ENCODE measurements at regions not wholly inside any gene's neighbourhood (a gene's known extent, or its start where the extent isn't known, plus 50 kb on each side); places are given as distances from the start of the nearest gene placed in this dataset.

- H3K27me3 ChIP-seq (ENCODE audit: insufficient read depth, poor library complexity, severe bottlenecking): no peaks in the 10 kb centered on the region
- no peak overlapping the region for H3K27ac ChIP-seq (replicated peaks)
- no peak overlapping the region for H3K4me3 ChIP-seq (replicated peaks; ENCODE audit: insufficient read depth, low read length)
- DNase-seq (ENCODE audit: low read depth in 1 of 2, low spot score in 1 of 2): no peak
- no peak for TF ChIP-seq CTCF (IDR thresholded peaks at IDR 0.05; ENCODE audit: insufficient read depth, low read length)
- TF ChIP-seq POLR2AphosphoS5 (IDR thresholded peaks at IDR 0.05; ENCODE audit: low read depth): no peak
- no peak for TF ChIP-seq REST (IDR thresholded peaks at IDR 0.05; ENCODE audit: insufficient replicate concordance, low read depth)
- TF ChIP-seq SPI1 (IDR thresholded peaks at IDR 0.05; ENCODE audit: borderline replicate concordance, low read depth): no peak
- TF ChIP-seq GABPA (IDR thresholded peaks at IDR 0.05; ENCODE audit: low read depth): no peak
Observed at GRCh38 chr11:19525714-19526113, 186.9 kb upstream of the NAV2 start.

DNA sequence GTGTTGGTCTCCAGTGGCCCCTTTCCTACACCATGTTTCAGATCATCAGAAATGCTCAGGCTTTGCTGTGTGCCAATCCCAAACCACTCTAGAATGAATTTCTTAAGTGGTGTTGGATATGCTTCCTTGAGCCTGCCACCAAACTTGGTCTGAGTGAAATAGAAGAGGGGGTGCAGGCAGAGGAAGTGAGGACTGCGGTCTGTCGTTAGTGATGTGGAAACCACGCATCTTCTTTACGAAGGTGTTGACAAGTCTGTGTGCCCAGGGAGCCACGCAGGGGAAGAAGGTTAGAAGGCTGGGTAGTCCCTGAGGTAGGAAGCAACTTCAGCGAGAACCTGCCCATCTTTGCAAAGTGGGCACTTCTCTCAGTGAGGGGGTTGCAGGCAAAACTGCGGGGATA, 187.4 kb upstream of the NAV2 start:
- no peaks in the 10 kb centered on the region for H3K27me3 ChIP-seq (ENCODE audit: insufficient read depth, poor library complexity, severe bottlenecking)
- no peak overlapping the region for H3K4me3 ChIP-seq (replicated peaks; ENCODE audit: insufficient read depth, low read length)
- no peak for TF ChIP-seq GABPA (IDR thresholded peaks at IDR 0.05; ENCODE audit: low read depth)
- no peak for TF ChIP-seq SPI1 (IDR thresholded peaks at IDR 0.05; ENCODE audit: borderline replicate concordance, low read depth)
- TF ChIP-seq REST (IDR thresholded peaks at IDR 0.05; ENCODE audit: insufficient replicate concordance, low read depth): no peak
- no peak for TF ChIP-seq CTCF (IDR thresholded peaks at IDR 0.05; ENCODE audit: insufficient read depth, low read length)
- TF ChIP-seq POLR2AphosphoS5 (IDR thresholded peaks at IDR 0.05; ENCODE audit: low read depth): no peak
- peak in 1 of 2 experiments; percentile 17 for DNase-seq (ENCODE audit: low read depth in 1 of 2, low spot score in 1 of 2)
- H3K27ac ChIP-seq (replicated peaks): no peak overlapping the region

DNA sequence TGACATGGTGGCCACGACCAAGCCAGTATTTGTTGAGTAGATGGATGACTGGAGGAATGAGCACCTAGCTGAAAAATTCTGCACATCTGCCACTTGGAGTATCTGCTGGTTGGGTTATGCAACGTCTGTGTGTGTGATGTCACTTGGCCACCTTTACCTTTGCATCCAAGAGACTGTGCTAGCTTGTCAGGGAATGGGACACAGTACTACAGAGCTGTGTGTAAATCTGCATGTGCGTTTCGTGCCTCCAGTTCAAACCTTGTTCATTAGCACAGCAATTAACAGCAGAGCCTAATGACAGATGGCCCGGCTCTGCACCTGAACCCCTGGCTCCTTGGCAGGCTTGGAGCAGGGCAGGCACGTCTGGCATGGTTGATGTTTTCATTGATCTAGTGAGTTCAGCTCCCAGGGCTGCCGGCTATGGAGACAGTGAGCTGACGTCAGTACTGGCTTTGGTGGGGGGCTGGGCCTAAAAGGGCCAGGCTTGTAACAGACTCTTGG, 188.4 kb upstream of the NAV2 start:
- no peak for DNase-seq (ENCODE audit: low read depth in 1 of 2, low spot score in 1 of 2)
- H3K27ac ChIP-seq (replicated peaks): no peak overlapping the region
- no peak overlapping the region for H3K4me3 ChIP-seq (replicated peaks; ENCODE audit: insufficient read depth, low read length)
- H3K27me3 ChIP-seq (ENCODE audit: insufficient read depth, poor library complexity, severe bottlenecking): no peaks in the 10 kb centered on the region
- no peak for TF ChIP-seq SPI1 (IDR thresholded peaks at IDR 0.05; ENCODE audit: borderline replicate concordance, low read depth)

GRCh38 chr11:19520681-19521080, 192.0 kb upstream of the NAV2 start:
- Histone ChIP-seq H3K4me3 (replicated peaks; ENCODE audit: insufficient read depth, low read length) (no peak overlapping the region), H3K27ac (replicated peaks) (no peak overlapping the region), H3K27me3 (ENCODE audit: insufficient read depth, poor library complexity, severe bottlenecking) (no peaks in the 10 kb centered on the region)
- DNase-seq (ENCODE audit: low read depth in 1 of 2, low spot score in 1 of 2): no peak
- TF ChIP-seq CTCF (IDR thresholded peaks at IDR 0.05; ENCODE audit: insufficient read depth, low read length) (no peak), POLR2AphosphoS5 (IDR thresholded peaks at IDR 0.05; ENCODE audit: low read depth) (no peak), GABPA (IDR thresholded peaks at IDR 0.05; ENCODE audit: low read depth) (no peak), SPI1 (IDR thresholded peaks at IDR 0.05; ENCODE audit: borderline replicate concordance, low read depth) (no peak), REST (IDR thresholded peaks at IDR 0.05; ENCODE audit: insufficient replicate concordance, low read depth) (no peak)

Measured in HL-60 (cell line).